ENCODE measurements at regions not wholly inside any gene's neighbourhood (a gene's known extent, or its start where the extent isn't known, plus 50 kb on each side); places are given as distances from the start of the nearest gene placed in this dataset.

DNA sequence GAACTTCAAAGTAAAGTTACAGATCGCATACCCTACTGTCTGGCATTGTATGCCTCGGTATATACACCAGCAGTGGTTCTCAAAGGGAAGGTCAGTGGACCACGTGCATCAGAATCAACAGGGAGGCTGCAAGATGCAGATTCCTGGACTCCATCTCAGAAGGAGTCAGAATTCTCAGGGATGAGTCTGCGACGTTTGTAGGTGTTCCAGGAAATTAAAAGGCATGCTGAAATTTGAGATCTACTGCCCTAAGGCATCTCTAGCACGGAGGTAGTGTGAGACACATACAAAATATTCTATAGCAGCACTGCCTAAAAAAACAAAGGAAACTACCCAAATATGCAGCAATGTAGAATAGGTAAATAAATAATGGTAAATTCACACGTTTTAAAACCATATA is 136.8 kb upstream of the BNIP2 start:
- CTCF ChIA-PET = no interaction called here
- H3K79me2 ChIP-seq (ENCODE audit: control insufficient read depth, insufficient read depth, low read length) = no peaks in the 10 kb centered on the region
- no peak overlapping the region for H3K4me3 ChIP-seq (ENCODE audit: control extremely low read depth in 1 of 5, extremely low read depth in 1 of 5, insufficient read depth in 1 of 5, low read depth in 2 of 5, low read length in 4 of 5)
- H3K4me1 Mint-ChIP-seq = no peaks in the 10 kb centered on the region
- DNase-seq (no peak), ATAC-seq (ENCODE audit: low read depth) (no peak)
- H3K27me3 Mint-ChIP-seq = peaks cover 9% of the 10 kb centered on the region
- H3K9me3 Mint-ChIP-seq (ENCODE audit: insufficient read depth) = no peaks in the 10 kb centered on the region
- no peaks in the 10 kb centered on the region for H3K36me3 ChIP-seq (replicated peaks in 1 of 2; ENCODE audit: control extremely low read depth in 1 of 2, control insufficient read depth in 1 of 2, extremely low read depth in 1 of 2, insufficient read depth in 2 of 2, low read length in 1 of 2)
- intact Hi-C loops (cut with micrococcal nuclease) = no loop called here
- no peak for TF ChIP-seq EZH2 (IDR thresholded peaks at IDR 0.05; ENCODE audit: borderline replicate concordance, insufficient read depth, low read depth, low read length, poor library complexity, severe bottlenecking)
- TF ChIP-seq CTCF (IDR thresholded peaks at IDR 0.05) = no peak
- WGBS (ENCODE audit: insufficient coverage) = 86% methylated on average over 5 of the region's 7 CpGs
- POLR2A ChIA-PET = no interaction called here
- H4K20me1 ChIP-seq (ENCODE audit: control insufficient read depth, insufficient read depth, low read length, poor library complexity, severe bottlenecking) = no peaks in the 10 kb centered on the region
- H3K4me1 ChIP-seq (ENCODE audit: control insufficient read depth in 2 of 2, insufficient read depth in 2 of 2, low read length in 2 of 2) = no peaks in the 10 kb centered on the region
- no peak overlapping the region for H3K27ac Mint-ChIP-seq
- no peaks in the 10 kb centered on the region for H3K9me3 ChIP-seq (ENCODE audit: control extremely low read depth in 1 of 3, control insufficient read depth in 2 of 3, insufficient read depth in 1 of 3, low read length in 2 of 3)
- no peak overlapping the region for H3K9ac ChIP-seq (ENCODE audit: low read length)
- H2AFZ ChIP-seq (ENCODE audit: insufficient read depth, low read depth, low read length, poor library complexity, severe bottlenecking) = no peak overlapping the region
- H3K4me2 ChIP-seq (replicated peaks; ENCODE audit: low read depth, low read length, poor library complexity, severe bottlenecking) = no peak overlapping the region
- H3K27me3 ChIP-seq (replicated peaks in 1 of 4; ENCODE audit: control extremely low read depth in 1 of 4, control insufficient read depth in 3 of 4, insufficient read depth in 4 of 4, low read length in 3 of 4) = no peaks in the 10 kb centered on the region
- no peak overlapping the region for H3K27ac ChIP-seq (ENCODE audit: low read length in 2 of 2)
- H3K4me3 Mint-ChIP-seq = no peak overlapping the region

GRCh38 chr15:59821286-59821685 is 132.2 kb upstream of the BNIP2 start:
- intact Hi-C loops (cut with micrococcal nuclease) = no loop called here
- ATAC-seq (ENCODE audit: low read depth) = no peak
- WGBS (ENCODE audit: insufficient coverage) = no CpG with 5 or more reads among the region's 1 CpG
- no peak for DNase-seq
- Histone ChIP-seq H3K27me3 (replicated peaks in 1 of 4; ENCODE audit: control extremely low read depth in 1 of 4, control insufficient read depth in 3 of 4, insufficient read depth in 4 of 4, low read length in 3 of 4) (peaks cover 0 to 5% (median 4%) of the 10 kb centered on the region in 4 experiments), H3K4me1 (ENCODE audit: control insufficient read depth in 2 of 2, insufficient read depth in 2 of 2, low read length in 2 of 2) (no peaks in the 10 kb centered on the region), H3K79me2 (ENCODE audit: control insufficient read depth, insufficient read depth, low read length) (no peaks in the 10 kb centered on the region), H3K9ac (ENCODE audit: low read length) (no peak overlapping the region), H3K9me3 (ENCODE audit: control extremely low read depth in 1 of 3, control insufficient read depth in 2 of 3, insufficient read depth in 1 of 3, low read length in 2 of 3) (no peaks in the 10 kb centered on the region), H3K4me2 (replicated peaks; ENCODE audit: low read depth, low read length, poor library complexity, severe bottlenecking) (no peak overlapping the region), H3K4me3 (ENCODE audit: control extremely low read depth in 1 of 5, extremely low read depth in 1 of 5, insufficient read depth in 1 of 5, low read depth in 2 of 5, low read length in 4 of 5) (no peak overlapping the region), H3K27ac (ENCODE audit: low read length in 2 of 2) (no peak overlapping the region), H2AFZ (ENCODE audit: insufficient read depth, low read depth, low read length, poor library complexity, severe bottlenecking) (no peak overlapping the region), H3K36me3 (replicated peaks in 1 of 2; ENCODE audit: control extremely low read depth in 1 of 2, control insufficient read depth in 1 of 2, extremely low read depth in 1 of 2, insufficient read depth in 2 of 2, low read length in 1 of 2) (no peaks in the 10 kb centered on the region), H4K20me1 (ENCODE audit: control insufficient read depth, insufficient read depth, low read length, poor library complexity, severe bottlenecking) (no peaks in the 10 kb centered on the region)
- Mint-ChIP-seq H3K9me3 (ENCODE audit: insufficient read depth) (no peaks in the 10 kb centered on the region), H3K4me3 (no peak overlapping the region), H3K27me3 (peaks cover 34% of the 10 kb centered on the region), H3K4me1 (no peaks in the 10 kb centered on the region), H3K27ac (no peak overlapping the region)
- ChIA-PET POLR2A (no interaction called here), CTCF (no interaction called here)
- TF ChIP-seq EZH2 (IDR thresholded peaks at IDR 0.05; ENCODE audit: borderline replicate concordance, insufficient read depth, low read depth, low read length, poor library complexity, severe bottlenecking) (no peak), CTCF (IDR thresholded peaks at IDR 0.05) (no peak)
